ENCODE measurements at regions not wholly inside any gene's neighbourhood (a gene's known extent, or its start where the extent isn't known, plus 50 kb on each side); places are given as distances from the start of the nearest gene placed in this dataset.

DNA sequence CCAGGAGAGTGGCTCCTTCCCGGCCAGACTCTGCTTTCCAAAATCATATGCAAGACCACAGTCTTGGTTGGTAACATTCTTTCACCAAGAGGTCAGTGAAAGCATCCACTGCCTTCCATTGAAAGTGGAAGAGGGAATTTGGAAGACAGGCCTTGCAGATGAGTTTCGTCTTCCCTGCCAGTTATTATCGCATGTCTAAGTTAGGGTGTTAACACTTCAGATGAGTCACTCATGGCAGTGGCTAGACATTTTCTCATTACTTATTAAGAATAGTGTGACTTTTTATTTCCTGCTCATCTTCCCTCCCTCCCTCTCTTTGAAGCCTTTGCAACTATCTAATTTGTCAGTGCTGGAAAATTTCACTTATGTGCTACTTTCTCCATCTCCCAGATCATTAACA, 102.9 kb upstream of the EPB41L3 start:
- DNase-seq (ENCODE audit: low read depth in 4 of 4, low spot score in 3 of 4), result no peak

DNA sequence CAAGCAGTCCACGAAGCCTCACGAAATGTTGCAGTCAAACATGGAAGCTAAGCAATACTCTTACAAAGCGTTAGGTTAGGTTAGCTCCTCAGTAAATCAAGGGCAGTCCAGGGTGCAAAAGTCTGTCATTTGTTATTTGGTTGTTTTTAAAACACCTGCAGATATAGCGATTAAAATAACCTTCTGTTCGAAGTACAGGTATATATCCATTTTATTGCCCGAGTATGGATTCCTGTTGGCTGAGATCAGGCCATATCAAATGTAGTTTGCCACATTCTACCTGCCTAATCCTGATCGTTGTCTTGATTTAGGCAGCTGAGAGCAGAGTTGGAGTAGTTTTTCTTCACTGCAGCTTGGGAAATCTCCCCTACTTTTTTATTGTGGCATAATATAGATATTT, 99.5 kb upstream of the EPB41L3 start:
- no peak for DNase-seq (ENCODE audit: low read depth in 4 of 4, low spot score in 3 of 4)

DNA sequence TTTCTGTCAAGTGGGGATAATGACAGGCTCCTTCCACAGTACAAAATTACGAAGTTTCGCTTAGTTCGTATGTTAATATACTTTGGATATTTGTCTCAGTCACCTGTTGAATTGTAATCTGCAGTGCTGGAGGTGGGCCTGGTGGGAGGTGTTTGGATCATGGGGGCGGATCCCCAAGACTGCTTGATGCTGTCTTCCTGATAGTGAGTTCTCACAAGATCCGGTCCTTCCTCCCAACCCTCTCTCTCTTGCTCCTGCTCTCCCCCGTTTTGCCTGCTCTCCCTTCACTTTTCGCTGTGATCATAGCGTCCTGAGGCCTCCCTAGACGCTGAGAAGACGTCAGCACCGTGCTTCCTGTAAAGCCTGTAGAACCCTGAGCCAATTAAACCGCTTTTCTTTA, 97.1 kb upstream of the EPB41L3 start:
- no peak for DNase-seq (ENCODE audit: low read depth in 4 of 4, low spot score in 3 of 4)

DNA sequence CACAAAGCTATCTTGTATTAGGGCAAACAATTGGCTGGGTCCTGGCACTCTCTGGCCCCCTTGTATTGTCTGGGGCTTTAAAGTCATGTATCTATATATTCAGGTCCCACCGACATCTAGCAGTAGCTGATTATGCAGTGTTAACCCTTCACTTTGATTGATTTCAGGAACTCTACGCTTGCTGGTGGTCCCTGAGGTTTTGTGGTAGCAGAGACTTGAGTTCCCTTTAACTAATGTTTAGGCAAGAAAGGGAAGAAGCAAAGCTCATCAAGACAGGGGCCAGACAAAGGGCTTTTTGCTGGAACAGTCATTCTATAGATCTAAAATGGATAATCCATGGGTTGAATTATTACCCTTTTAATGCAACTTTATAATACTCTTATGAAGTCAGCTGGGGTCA, 95.3 kb upstream of the EPB41L3 start:
- DNase-seq (ENCODE audit: low read depth in 4 of 4, low spot score in 3 of 4), result no peak

DNA sequence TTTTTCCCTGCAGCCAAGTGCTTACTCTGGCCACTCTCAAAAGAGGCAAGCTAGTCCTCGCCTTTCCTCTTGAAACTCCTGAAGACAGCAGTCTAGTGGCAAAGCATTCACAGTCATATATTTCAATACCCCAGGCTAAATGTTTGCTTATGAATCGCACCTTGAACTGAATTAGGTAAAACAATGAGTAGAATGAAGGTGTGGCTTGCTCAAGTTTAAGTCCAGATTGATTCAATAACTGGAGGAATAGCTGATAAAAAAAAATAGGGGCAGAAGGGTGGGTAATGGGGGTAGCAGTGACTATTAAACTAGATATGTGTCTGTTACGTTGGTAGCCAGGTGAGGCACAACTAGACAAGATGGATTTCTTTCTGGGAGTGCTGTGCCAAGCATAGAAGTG, 88.2 kb upstream of the EPB41L3 start:
- no peak for DNase-seq (ENCODE audit: low read depth in 4 of 4, low spot score in 3 of 4)

DNA sequence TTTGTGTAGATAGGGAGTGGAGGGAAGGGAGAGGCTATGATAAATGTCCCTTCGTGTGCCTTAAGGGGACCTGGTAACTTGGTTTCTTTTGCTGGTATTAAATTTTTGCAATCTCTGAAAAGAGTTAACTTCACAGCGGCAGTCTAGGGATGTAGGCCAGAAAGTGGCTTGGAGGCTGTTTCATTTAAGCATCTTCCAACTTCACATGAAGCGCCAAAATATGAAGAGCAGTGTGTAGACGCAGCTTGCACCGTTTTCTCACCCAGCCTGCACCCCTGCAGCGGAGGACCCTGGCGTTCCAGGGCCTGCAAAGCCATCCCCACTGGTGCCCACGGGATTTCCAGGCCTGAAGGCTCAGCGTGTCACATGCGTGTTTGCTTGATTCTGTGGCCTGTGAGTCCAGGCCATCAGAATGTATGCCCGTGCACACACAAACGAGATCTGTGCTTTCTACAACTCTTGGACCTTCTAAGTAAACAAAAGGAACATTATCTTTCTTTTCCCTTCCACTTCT, 87.2 kb upstream of the EPB41L3 start:
- DNase-seq (ENCODE audit: low read depth in 4 of 4, low spot score in 3 of 4), result peak in 1 of 4 donors; percentile 3

DNA sequence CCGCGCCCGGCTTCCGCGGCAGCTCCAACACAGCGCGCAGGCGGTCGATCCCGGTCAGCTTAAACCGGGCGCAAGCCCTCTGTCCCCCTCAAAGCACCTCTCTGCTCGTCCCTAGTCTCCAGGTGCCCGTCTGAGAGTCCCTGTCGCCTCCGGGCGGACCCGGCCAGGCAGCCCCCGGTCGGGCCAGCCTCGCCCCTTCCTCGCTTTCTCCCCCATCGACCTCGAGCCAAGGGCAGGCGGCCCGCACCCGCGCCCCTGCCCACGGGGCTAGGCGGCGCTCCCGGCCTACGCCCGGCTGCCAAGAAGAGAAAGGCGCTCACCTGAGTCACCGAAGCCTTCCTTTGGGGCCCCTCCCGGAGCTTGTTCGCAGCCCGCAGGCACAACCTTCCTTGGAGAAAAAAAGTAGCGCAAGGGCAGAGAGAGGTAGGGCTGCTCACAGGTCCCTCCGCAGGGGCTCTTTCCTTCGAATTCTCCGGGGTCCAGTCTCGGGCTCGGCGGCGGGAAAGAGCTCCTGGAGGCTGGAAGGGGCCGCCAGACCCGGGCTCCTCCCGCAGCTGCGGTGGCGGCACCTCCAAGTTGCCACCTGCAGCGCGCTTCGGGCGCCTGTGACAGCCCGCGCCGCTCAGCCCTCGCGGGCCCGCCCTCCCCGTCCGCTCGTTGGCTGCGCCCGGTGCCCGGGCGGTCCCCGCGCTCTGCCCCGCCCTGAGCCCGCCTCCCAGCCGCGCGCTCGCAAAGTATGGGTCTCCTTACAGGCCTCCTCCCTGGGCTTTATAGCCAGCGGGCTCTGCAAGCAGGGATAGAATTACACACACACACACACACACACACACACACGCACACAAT, 86.5 kb upstream of the EPB41L3 start:
- DNase-seq (ENCODE audit: low read depth in 4 of 4, low spot score in 3 of 4), result peak; percentile 50 to 69 (median 56)

DNA sequence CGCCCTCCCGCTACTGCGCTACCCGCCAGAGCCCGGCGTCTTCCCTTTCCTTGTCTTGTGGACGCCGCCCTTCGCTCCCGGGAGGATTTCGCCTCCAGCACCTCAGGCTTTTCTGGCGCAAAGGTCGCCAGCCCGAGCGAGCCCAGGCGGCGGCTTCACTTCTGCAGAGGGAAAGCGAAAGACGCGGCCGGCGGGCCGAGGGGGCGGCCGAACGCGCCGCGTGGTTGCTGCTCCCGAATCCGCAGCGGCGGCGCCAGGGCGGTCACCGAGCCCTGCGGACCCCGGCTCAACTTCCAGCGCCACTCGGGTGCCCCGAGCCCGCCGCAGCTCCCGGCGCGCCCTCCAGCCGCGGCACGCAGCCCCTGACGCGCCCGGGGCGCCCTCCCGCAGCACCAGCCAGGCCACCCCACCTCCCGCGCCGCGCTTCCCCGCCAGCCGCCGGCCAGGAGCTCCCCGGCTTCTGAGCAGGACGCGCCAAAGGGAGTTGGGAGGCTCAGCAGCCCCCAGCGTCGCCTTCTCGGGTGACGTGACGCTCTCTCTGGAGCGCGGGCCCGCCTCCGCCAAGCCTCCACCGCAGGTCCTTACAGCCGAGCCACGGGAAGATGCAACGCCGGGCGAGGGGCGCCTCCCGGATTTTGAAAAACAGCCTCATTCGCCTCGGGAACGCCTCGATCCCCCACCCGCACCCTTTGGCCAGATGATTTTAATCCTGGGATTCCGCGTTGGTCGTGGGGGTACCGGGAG, 84.9 kb upstream of the EPB41L3 start:
- DNase-seq (ENCODE audit: low read depth in 4 of 4, low spot score in 3 of 4), result peak; percentile 3 to 35 (median 20)

DNA sequence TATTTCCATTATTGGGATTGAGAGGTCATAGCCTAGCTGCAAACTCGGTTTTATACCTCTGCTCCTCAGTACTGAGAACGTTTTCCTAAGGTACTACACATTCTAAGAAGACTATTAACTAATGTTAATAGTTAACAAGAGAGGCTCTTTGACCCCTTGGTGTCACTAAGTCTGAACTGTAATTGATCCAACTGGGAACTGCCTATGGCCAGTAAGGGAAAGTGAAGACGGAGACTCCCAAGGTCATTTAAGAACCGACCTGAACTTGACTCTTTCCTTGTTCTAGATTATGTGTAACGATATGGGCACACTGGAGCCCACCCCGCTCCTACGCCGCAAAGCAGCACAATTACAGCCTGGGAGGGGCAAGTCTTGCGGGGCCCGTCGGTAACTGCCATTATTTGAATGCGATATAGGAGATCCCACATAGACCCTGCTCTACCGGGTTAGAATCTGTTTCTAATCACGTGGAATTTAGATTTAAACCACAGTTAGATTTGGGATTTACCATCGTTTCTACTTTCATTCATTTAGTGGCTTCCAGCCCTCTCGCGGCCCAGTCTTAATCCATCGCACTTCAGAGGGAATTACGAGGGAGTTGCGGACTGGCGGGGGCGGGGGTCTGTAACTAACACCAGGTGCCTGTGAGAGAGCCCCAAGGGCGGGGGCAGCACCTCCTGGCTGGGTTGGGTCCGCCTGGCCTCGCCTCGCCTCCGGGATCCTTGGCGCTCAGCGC, 84.1 kb upstream of the EPB41L3 start:
- DNase-seq (ENCODE audit: low read depth in 4 of 4, low spot score in 3 of 4), result peak in 3 of 4 donors; percentile 2 to 10 (median 7)

DNA sequence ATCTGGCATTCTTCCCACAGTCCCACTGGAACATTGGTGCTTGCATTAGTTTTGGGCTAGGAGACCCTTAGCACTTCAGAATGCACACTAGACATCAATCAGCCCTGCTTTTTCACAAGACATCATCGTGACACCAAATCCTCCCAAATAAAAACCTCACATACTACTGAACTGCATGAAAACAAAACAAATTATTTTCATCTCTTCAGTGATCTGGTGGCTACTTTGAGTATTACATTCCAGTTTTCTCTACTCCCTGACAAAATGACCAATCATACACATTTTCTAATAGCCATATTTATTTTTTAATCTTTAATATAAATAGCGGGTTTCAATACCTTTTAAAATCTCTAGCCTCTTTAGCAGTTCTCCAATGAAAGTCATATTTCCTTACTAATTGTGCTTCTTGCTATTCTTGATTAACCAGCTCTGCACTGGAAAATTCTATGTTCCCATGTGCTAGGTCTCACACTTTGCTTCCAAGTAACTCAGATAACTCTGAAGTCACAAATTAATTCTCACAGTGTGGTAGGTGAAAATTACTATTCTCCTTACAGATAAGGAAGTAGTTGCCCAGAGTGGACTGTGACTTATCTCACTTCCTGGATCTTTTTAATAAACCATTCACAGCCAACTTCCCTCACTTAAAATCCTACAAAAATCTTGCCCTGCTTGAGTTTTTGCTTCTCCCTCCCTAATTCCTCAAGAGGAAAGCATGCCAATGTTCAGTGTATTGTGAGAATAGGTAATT, 82.5 kb upstream of the EPB41L3 start:
- no peak for DNase-seq (ENCODE audit: low read depth in 4 of 4, low spot score in 3 of 4)

DNA sequence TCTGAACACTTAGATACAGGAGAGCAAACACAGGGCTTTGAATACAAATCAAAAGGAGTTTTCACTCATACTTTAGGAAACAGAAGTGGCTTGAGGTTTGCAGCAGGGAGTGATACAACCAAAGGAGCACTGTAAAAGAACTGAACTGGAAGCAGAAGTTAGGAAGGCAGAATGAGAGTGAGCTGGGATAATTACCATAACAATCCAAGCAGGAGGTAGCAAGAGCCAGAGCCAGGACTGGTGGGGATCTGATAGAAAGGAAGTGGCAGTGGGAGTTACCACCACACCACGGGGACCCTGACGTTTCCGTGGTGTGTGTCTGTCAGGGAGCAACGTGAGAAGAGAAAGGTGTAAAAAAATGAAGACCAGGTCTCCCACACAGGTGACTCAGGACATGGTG, 81.3 kb upstream of the EPB41L3 start:
- no peak for DNase-seq (ENCODE audit: low read depth in 4 of 4, low spot score in 3 of 4)

DNA sequence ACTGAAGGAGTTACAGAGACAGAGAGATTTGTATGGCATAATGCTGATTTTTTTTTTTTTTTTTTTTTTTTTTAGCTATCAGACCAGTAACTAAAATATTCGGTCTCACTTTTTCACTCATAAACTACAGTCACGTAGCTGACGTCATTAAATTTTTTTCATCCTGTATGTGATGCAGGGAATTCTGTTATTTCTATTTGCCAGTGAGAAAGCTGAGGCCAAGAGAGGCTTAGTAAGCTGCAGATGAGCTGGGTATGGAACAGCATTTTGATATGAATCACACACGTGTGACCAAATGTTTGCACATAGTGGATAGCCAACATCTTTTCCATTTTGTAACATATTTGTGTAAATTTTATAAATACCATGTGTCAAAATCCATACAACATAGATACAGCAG, 79.1 kb upstream of the EPB41L3 start:
- no peak for DNase-seq (ENCODE audit: low read depth in 4 of 4, low spot score in 3 of 4)

DNA sequence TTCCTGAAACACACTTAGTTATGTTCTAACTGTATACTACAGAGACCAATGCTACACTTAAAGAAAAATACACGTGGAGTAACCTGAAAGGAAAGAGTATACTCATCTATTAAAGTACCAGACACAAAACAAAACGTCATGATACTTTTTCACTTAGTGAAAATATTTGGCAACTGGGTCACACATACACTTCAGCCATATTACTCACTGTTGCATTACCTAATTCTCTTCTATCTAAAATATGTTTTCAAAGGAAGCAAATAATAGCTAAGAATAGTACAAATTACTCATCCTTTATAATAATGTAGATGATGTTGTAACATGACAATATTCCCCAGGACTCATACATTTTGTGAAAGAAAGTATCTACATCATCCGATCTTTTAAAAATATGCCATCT, 76.5 kb upstream of the EPB41L3 start:
- no peak for DNase-seq (ENCODE audit: low read depth in 4 of 4, low spot score in 3 of 4)

DNA sequence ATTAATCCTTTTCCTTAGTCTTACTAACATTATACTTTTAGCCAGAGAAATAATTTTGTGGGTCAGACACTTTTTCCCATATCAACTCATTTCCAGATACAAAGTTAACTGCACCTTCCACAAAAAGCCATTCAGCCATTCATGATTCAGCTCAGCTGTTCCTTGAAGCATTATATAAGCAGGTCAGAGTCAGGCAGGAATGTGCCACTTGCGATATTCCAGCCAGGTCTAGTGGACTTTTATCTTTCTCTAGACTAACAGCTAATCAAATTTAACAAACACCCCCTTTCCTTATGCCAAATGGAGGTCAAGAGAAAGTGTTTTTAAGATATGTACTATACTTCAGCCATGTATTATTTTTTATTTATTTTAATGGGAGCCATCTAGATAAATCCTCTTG, 75.6 kb upstream of the EPB41L3 start:
- DNase-seq (ENCODE audit: low read depth in 4 of 4, low spot score in 3 of 4), result no peak

DNA sequence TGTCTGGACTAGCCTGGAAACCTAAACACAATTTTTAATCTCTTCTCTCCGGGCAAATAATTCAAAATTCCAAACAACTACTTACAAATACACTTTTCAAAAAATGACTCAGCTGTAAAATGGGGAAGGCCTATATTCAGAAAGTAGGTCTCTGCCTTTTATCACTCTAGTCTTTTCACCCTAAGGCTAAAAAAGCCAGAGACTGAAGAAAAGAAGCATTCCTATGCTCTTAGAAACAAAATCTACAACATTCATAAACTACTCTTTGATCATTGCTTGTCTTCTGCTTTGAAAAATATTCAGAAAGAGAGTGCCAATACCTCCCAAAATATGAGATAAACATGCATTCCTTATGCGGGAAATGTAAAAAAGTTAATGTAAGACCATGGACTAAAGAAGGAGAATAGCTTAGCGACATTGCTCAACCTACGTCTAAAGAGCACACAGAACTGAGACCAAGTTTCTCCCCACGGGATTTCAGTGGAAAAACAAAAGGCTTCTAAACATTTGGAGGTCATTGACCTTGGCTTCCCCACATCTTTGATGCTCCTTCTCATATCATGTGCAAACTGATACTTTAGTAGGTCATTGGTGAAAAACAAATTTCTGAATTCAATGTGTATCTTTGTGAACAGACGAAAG, 74.4 kb upstream of the EPB41L3 start:
- DNase-seq (ENCODE audit: low read depth in 4 of 4, low spot score in 3 of 4), result no peak

DNA sequence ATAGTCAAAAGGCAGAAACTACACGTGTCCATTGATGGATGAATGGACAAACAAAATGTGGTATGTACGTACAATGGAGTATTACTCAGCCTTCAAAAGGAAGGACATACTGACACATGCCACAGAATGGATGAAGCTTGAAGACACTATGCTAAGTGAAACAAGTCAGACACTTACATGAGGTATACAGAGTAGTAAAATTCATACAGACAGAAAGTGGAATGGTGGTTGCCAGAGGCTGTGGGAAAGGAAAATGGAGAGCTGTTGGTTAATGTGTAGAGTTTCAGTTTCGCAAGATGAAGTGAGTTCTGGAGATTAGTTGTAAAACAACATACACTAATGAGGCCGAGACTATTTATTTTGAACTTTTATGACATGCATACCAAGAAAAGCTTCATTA, 67.4 kb upstream of the EPB41L3 start:
- DNase-seq (ENCODE audit: low read depth in 4 of 4, low spot score in 3 of 4), result no peak

DNA sequence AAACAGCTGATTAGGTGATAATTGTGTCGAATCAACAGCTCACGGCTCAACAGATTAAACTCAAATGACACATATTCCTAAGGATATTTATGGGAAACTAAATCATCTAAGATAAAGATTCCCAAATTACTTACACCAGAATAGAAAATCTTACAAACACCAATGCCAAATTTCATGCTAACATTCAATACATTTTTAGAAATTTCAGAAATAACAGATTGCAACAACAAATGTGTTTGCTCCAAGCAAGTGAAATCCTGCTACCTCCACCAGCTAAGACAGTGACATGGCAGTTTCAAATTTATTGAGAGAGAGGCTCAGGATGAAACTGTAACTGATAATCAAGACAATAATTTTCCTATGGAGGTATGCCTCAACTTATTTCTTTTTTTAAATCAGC, 65.0 kb upstream of the EPB41L3 start:
- DNase-seq (ENCODE audit: low read depth in 4 of 4, low spot score in 3 of 4), result no peak

DNA sequence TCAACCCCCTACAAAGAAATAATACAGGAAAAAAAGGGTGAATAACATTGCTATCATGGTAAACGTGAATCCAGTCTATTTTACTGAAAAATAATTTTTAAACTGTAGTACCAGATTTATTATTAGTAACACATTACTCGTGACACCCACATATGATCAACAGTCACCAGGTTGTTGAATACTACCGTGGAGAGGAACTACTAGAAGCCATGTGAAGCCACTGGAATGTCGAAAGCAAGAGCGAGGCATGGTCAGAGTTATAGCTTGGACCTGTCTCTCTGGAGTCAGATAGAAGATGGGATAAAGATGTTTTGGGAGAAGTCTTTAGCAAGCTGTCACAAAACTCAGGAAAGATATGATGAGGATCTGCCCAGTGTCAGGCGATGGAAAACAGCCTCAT, 63.2 kb upstream of the EPB41L3 start:
- DNase-seq (ENCODE audit: low read depth in 4 of 4, low spot score in 3 of 4), result no peak

DNA sequence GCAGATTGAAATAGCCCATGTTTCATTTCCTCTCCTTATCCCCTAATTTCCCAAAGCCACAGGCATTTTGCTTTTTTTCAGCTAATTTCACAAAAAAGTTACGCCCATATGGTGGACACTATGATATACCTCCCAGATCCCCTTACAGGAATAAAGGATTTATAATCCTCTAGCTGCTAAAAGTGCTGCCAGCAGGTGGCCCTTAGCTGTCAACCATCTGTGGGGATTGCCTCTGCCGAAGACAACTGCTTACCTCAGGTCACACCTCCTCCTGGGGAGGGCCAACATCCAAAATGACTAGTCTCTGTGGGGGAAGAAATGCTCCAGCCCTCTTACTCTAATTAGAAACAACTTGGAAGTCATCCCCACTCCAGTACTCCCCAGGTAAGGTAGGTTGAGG, 61.0 kb upstream of the EPB41L3 start:
- DNase-seq (ENCODE audit: low read depth in 4 of 4, low spot score in 3 of 4), result no peak

DNA sequence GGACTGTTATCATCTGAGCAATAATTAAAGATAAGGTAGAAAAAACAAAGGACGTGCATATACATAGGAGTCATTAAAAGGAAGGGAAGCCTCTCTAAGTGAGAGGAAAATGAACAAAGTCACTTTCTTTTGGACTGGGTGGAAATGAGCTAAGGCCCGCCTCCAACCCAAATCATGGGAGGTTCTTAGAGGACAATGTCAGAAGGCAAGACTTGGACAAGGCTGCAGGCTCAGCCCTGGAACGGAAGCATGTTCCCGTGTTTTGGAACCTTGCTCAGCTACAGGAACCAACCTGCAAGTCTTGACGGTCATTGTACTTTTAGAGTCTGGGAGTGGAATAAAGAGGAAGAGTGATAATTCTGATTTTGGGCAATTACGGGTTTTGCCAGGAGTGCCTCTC, 59.4 kb upstream of the EPB41L3 start:
- DNase-seq (ENCODE audit: low read depth in 4 of 4, low spot score in 3 of 4), result no peak

Measured in right renal pelvis (tissue), 4 donors.